ENCODE measurements at regions not wholly inside any gene's neighbourhood (a gene's known extent, or its start where the extent isn't known, plus 50 kb on each side); places are given as distances from the start of the nearest gene placed in this dataset.

GRCh38 chr10:92766451-92766850 is 76.7 kb downstream of the HHEX start (continued):
- no peak for TF ChIP-seq CEBPB (IDR thresholded peaks at IDR 0.05; ENCODE audit: low read depth, low read length)
- no peak for TF ChIP-seq BACH1 (IDR thresholded peaks at IDR 0.05; ENCODE audit: low read length)

Measured in H1 (cell line).